Astrocyte of the hippocampus (primary cell): ENCODE measurements at regions not wholly inside any gene's neighbourhood (a gene's known extent, or its start where the extent isn't known, plus 50 kb on each side); places are given as distances from the start of the nearest gene placed in this dataset.
"Not testable (repeated sequence)": the region's sequence is repeated elsewhere in the genome, so short reads cannot be mapped to it uniquely, and the experiment has no call there.

Experiments used
- DNase-seq: peaks from one replicate; pipeline ENCODE4 v3.0.0; 2011; ENCODE audit warnings: low read depth, low spot score

DNA sequence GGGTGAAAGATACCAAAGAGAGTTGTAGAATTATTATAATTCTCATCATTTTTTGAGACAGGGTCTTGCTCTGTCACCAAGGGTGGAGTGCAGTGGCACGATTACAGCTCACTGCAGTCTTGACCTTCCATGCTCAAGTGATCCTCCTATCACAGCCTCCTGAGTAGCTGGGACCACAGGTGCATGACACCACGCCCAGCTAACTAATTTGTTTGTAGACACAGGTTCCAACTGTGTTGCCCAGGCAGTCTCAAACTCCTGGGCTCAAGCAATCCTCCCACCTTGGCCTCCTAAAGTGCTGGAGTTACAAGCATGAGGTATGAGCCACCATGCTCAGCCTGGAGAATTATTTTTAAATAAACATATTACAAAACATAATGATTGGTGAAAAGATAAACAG lies 92.8 kb upstream of the MSH6 start:
- DNase-seq: no peak

DNA sequence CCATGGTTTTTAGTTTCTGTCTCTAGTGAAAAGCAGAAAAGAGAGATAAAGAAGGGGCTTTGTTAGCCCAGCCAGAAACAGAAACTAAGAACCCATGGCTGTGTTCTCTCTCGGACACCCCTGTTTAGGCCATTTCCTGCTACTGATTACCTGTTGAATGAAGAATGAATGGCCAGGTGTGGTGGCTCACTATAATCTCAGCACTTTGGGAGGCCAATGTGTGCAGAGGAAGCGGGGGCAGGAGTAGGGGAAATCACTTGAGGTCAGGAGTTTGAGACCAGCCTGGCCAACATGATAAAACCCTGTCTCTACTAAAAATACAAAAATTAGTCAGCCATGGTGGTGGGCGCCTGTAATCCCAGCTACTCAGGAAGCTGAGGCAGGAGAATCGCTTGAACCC lies 93.8 kb upstream of the MSH6 start:
- DNase-seq: not testable (repeated sequence)

DNA sequence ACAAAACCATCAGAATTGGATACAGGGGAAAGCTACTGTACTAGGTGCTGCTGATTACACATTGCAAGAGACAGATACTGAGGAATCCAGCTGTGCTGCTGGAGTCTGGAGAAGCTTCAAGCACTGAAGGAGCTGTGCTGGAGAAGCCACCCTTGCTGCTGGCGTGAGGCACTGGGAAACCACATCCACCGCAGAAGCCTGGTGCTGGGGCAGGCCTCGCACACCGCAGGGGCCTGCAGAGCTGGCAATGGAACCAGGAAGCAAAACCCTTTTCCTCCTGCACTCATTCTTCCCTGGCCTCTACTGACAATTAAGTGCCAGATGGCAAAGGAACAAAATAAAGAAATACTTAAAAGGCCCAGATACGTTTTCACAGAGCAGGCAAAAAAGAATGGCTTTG lies 94.4 kb upstream of the MSH6 start:
- DNase-seq: no peak

DNA sequence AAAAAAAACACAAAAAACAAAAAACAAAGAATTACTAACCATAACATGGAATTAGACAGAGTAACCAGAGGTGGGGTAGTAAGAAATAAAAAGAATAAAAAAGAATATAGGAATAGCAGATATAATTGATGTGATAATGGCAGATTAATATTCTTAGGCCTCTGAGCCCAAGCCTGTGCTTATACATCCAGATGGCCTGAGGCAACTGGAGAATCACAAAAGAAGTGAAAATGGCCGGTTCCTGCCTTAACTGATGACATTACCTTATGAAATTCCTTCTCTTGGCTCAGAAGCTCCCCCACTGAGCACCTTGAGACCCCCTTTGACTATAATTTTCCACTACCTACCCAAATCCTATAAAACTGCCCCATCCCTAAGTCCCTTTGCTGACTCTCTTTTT lies 95.1 kb upstream of the MSH6 start:
- DNase-seq: no peak

DNA sequence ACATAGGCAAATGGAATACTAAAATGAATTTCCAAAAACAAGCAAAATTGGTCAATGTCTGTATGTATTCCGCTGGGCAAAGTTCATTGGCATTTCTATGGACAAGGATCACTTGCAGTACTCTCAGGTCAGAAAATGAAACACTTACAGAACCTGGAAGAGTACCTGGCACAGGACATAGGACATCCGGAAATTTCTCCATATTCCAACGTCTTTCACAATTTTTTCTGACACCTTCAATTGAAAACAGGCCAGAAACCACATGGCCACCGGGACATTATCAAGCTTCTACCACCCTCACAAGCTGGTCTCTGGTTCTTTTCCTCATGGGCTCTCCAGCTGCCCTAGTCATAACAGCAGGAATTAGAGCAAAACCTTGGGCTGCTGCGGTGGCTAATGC lies 96.9 kb upstream of the MSH6 start:
- DNase-seq: no peak

DNA sequence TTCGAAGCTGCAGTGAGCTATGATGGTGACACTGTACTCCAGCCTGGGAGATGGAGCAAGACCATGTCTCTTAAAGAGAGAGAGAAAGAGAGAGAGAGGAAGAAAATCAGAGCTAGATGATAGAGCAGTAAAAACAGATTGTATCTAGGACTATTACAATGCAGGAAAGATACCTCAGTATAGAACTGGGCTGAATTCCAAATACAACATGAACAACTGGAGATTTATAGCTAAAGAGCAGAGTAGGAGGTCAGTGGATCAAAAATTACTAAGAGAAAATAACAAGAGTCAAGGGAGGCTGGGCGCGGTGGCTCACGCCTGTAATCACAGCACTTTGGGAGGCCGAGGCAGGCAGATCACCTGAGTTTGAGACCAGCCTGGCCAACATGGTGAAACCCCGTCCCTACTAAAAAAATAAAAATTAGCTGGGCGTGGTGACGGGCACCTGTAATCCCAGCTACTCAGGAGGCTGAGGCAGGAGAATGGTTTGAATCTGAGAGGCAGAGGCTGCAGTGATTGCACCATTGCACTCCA lies 100.7 kb upstream of the MSH6 start:
- no peak for DNase-seq

DNA sequence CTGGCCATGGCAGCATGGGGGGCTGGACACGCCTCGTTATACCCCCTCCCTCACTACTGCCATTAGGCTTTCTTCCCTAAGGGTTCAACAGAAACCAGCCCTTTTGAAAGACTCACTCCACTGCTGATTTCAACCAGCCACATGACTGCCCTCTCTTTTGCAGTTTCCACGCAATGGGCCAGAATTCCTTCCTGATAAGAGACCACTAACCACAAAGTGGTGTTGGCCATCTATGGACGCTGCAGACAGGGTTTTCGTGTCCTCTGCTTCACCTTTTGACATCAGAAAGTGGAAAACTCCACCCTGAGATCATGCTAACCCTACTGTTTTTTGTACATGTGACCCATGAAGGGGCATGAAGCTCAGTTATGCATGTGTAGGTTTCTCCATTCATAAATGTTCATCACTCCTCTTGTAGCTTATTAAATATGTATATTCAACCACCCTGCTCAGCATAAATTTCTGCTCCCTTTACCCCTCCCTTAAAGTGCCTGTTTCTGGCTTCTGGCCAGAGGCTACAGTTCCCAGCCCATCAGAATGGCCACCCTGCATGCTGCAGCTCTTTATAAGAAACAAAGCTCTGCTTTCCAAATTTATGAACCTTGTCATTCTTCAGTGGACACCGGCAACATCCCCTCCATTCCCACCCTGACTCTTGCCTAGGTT lies 105.6 kb upstream of the KCNK12 start:
- DNase-seq: peak; percentile 9

DNA sequence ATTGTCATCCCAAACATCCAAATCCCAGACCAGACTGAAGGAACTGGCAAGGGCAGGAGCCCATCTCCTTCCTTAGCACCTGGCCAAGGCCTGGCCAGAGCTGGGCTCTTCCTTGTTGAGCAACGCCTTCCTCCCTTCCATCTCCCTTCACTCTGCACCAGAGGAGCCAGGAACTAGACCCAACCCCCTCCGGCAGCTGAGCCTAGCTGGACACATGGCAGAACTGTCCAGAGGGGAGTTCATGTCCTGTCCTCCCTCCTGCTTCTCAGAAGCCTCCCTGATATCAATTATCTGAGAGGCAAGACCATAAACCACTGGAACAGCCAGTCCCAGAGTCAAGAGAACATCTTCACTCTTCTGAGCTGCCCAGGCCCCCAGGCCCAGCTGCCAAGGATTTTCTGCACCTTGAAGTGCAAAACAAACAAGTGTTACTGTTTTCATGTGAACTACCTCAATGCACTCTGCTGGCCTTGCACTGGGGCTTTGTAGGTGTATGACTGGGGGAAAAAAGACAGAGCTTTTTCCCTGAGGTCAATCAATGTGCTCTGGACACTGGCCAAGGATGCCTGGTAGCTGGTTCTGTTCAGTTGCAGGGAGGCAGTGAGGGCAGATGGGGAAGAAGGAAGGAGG lies 104.5 kb upstream of the KCNK12 start:
- DNase-seq: no peak

DNA sequence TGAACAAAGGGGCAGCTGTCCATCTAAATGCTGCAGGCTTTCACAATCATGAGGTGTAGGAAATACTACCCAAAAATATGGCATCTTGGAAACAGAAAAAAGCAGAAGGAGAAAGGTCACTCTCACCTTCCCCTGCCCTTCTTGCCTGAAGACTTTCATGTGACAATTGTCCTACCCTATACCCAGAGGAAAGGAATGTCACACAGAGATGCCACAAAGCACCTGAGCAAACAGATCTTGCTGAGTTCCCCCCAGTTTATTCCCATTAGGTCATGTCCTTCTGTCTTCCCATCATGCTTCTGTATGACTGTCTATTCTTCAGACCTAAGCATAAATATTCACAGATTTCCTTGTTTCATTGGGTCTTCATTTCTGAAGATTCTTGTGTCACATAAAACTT lies 95.5 kb upstream of the KCNK12 start:
- DNase-seq: no peak

DNA sequence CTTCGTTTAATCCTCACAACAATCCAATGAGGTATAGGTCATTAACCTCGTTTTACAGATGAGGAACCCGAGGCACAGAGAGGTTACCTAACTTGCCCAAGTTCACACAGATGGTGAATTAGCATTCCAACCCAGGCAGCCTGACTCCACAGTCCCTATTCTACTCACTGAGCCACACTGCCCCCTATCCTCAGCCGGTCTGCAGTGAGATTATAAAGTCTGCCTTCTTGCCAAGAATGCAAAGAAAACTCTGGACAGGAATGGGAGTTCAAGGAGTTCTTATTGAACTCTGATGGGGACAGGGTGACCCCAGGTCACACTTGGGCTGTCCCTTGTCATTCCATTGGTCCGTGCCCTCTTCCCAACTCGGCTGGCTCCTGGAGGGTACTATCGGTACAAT lies 94.0 kb upstream of the KCNK12 start:
- no peak for DNase-seq

DNA sequence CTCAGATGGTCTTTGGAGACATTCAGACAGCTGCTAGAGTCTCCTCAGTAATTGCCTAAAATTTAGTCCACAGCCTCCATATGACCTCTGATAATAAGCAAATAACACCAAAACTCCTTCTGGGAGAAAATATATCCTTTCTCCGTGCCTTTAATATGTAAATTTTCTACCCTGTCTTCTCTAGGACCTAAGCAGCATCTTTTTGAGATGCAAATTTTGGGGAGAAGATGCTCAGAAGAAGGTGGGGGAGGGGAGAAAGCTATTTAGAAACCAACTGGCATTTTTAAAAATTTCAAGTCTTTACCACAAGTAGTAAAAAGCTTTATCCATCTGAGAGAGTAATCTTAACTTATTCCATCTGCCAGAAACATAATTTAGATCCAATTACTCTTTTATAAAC lies 91.8 kb upstream of the KCNK12 start:
- no peak for DNase-seq

DNA sequence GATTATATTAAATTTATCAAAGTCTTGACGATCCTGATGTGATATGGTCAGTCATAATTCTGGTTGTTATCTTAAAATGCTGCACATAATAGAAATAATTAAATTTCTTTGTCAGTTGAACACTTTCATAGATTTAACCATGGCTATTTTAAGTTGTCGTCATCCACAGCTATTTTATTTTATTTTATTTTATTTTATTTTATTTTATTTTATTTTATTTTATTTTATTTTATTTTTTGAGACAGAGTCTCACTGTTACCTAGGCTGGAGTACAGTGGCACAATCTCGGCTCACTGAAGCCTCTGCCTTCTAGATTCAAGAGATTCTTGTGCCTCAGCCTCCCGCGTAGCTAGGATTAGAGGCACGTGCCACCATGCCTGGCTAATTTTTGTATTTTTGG lies 90.5 kb upstream of the KCNK12 start:
- DNase-seq: no peak

DNA sequence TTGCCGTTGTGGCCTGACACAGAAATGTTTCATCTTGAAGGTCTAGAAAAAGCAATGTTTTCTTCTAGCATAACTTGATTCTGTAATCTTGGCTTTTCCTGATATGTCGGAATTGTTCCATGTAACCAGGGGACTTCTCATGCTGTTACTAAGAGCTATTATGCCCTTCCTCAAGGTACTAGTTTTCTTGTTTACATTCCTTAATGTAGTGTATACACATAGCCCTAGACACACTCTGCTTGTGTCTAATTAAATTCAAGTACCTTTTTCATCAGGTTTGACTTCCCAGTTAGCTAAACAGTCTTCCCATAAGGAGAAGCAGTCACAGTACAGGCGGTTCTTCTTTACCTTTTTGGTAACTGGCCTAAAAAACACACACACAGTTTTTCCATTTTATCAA lies 89.4 kb upstream of the KCNK12 start:
- no peak for DNase-seq

DNA sequence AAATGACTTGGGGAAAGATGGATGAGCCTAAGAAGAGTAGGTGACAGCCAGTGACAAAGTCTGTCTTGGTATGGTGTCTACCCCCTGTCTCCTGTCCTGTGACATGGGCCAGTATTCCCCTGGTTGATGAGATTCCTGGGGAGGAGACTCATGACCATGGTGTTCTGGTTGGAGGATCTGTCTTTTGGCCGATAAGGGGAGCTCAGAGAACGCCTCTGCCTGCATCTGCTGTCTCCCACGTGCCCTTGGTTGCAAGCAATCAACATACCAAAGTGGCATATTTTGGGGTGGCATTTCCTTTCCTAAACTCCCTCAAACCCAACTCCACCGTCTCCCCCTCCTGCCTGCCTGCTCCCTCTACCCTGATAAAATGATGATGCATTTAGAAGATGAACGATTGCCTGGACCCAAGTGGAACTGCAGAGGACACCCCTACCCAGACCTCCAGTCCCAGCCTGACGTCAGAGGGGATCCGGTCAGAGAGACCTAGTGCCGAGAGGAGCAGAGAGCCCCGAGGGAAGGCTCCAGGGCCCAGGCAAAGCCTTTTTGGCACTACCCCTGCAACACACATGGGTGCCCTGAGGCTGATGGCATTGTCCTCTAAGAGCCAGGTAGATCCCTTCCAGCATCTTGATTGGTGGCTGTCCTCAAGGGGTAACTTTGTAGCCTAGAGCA lies 88.0 kb upstream of the KCNK12 start:
- DNase-seq: no peak

DNA sequence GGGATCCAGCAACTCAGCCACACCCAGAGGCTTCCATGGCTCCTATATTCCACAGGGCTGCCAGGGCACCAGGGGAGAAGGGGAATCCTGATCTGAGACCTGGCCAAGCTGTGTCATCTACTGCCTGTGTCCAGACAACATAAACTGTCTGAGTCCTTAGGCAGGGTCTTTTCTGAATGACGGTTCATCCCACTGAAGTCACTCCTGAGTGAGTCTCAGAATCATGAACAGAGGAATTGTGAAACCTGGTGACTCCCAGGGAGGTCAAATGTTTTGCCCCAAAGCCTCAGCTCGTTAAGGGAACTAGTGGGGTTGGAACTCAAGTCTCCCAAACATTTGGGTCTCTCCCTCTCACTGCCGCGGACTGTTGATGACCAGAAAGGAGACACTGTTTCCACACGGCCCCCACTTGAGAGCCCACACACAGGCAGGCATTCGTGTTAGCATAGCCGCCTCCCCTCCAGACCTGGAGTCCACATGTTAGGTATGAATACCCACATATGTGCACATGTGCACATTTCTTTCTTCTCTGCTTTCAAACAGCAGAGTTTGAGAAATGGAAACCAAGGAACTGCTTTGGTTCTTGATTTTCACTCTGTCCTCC lies 87.2 kb upstream of the KCNK12 start:
- DNase-seq: no peak

DNA sequence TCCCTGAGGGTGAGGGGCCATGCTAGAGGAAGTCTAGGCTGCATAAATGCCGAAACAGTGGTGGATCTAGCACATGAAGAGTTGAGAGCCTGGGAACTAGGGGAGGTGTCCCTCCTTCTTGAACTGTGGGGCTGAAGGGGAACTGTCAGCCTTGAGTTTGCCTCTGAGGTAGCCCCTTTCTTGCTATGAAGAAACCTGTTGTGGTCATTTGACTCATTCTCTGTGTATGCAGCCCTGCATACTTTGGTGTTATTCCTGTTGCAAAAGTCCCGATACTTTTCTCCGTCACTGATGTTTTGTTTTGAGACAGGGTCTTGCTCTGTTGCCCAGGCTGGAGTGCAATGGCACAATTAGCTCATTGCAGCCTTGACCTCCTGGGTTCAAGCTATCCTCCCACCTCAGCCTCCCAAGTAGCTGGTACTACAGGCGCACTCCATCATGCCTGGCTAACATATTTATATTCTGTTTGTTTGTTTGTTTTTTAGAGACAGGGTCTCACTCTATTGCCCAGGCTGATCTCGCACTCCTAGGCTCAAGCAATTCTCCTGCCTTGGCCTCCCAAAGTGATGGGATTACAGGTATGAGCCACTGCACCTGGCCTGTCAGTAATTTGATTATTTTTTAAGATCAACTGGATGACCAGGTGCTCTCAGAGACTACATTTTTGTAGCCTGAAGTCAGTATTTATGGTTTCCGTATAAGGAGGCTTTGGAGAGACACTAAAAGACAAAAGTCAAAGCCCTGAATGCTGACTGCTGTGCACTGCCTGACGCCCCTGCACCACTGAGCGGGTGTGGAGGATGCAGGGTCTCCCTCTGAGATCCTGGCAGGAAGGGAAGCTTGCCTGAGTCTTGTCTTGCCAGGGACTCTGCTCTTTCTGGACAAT lies 86.2 kb upstream of the KCNK12 start:
- peak; percentile 48 for DNase-seq

DNA sequence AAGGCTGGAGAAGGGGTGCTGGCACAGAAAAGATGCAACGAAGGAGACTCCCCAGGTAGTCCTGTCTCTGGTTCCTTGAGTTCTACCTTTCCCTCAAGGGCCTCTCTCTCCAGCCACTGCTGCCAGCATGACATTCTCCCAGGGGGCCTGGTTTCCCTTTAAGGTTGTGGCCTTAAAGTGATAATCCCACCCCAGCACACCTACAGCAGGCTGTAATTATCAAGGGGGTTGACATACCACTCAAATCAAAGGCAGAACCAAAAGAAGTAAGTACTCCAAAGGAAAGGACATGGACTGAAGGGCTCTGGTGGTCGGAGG lies 84.7 kb upstream of the KCNK12 start:
- no peak for DNase-seq

DNA sequence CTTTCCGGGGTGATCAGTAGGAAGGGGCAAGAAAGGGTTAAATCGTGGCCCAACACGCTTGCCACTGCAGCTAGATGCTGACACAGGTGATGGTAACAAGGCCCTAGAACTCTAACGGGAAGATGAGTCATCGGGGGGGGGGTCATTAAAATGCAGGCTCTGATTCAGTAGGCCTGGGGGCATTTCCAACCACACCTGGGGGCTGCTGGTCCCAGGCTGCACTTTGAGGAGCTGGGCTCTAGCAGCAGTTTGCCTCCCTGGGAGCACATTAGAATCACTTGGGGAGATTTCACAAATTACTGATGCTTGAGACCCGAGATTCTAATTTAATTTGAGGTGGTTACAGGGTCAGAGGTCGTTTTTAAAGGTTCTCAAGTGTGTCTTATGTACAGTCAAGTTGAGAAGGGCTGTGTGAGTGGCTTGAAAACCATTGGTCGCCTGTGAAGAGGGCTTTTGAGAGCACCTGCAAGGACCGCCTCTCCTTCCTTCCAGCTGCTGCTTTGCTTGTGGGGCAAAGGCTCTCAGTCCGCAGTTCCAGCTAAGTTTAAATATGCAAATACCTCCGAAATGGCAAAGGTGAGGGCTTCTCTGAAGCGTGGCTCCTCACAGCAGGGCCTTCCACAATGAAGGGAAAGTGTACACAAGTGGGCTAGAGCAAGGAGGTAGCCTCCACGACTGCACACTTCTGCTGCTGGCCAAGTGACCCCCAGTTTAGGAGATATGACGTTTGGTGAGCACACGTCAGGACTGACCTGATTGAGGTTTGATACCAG lies 84.2 kb upstream of the KCNK12 start:
- no peak for DNase-seq

DNA sequence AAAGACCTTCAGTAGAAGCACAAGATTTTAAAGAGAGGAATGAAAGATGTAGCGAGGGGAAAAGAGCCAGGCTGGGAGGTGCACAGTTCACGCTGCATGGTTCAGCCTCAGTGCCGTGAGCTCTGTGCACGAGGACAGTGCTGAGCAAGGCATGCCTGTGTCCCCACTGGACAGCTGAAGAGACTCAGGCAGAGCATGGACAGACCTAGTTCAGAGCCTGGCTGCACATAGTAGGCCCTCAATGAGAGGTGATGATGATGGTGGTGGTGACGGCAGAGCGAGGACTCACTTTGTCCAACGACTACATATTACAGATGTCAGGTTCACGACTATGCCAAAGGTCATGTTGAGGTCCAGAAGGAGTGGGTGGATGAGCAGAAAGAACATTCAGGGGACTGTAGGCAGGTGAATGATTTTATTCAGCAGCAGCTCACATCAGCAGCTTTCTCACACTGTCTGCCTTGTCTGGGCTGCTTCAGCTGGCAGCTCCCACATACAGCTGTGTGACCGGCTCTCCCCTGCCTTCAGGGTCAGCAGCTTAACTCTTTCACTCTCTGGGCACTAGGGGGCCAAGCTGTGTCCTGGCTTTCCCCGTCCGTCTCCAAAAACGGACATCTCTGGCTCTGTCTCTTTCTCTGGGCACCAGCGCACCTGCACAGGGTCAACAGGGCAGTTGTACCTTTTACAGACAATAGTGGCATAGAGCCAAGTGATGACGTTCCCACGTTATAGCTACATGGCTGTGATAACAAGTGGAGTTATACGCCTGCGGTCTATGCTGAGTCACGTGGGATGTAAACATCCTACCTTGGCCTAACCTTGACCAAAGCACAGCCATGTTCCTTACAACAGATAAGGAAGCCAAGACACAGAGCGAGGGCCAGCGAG lies 83.4 kb upstream of the KCNK12 start:
- no peak for DNase-seq

DNA sequence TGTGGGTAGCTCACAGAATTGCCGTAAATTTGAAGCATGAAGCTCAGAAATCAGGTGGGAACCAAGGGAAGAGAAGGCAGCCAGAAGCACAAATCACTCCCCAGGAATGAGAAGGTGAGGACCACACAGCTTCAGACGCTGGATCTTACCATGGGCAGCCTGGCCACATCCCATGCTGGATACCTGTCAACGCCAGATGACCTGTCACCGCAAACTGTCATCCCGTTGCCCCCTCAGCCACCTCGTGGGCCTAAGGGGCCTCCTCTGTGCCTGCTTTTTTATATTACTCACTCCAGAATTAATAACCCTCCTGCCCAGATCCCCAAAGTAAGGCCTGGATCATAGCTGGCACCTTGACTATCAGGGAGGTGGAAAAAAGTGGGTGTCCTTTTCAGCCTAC lies 82.3 kb upstream of the KCNK12 start:
- no peak for DNase-seq
